Activated B cell treated with CpG ODN at 0.5 μM for 24 hours (primary cell): ENCODE measurements at regions not wholly inside any gene's neighbourhood (a gene's known extent, or its start where the extent isn't known, plus 50 kb on each side); places are given as distances from the start of the nearest gene placed in this dataset.
"Not testable (repeated sequence)": the region's sequence is repeated elsewhere in the genome, so short reads cannot be mapped to it uniquely, and the experiment has no call there.

Experiments used
- ATAC-seq: fragments of 200-7000 bp; cut with Tn5 transposase; one replicate; pipeline ENCODE4 v1.10.0; 2021; ENCODE audit warnings: low read depth, mild to moderate bottlenecking, moderate library complexity
- CTCF ChIA-PET: fragments of 350-600 bp; sonication (Branson Sonifier 250); formaldehyde crosslinking; loops from one replicate; lab custom pipeline; 2021; ENCODE audit warnings: antibody characterized with exemption; lab: Charles Lee
- POLR2A ChIA-PET: fragments of 350-600 bp; sonication (Branson Sonifier 250); formaldehyde crosslinking; loops from one replicate; lab custom pipeline; 2021; ENCODE audit warnings: antibody characterized with exemption; lab: Charles Lee
- DNase-seq: peaks from one replicate; pipeline ENCODE4 v3.0.0; 2022
- H3K27ac Mint-ChIP-seq: one replicate; pipeline ENCODE4 v1.8.0; 2020; ENCODE audit warnings: mixed read lengths
- H3K27me3 Mint-ChIP-seq: one replicate; pipeline ENCODE4 v1.8.0; 2021; ENCODE audit warnings: mixed read lengths
- H3K36me3 Mint-ChIP-seq: one replicate; pipeline ENCODE4 v1.8.0; 2021; ENCODE audit warnings: low read depth, mixed read lengths
- H3K4me1 Mint-ChIP-seq: one replicate; pipeline ENCODE4 v1.8.0; 2021; ENCODE audit warnings: mixed read lengths
- H3K4me3 Mint-ChIP-seq: one replicate; pipeline ENCODE4 v1.8.0; 2020; ENCODE audit warnings: mild to moderate bottlenecking, mixed read lengths
- H3K9me3 Mint-ChIP-seq: one replicate; pipeline ENCODE4 v1.8.0; 2020; ENCODE audit warnings: mixed read lengths
- intact Hi-C: fragments of 100-400 bp; cut with micrococcal nuclease; formaldehyde crosslinking; loops from one replicate; pipeline ENCODE4 v1.15.1; 2024
- TF ChIP-seq, protein P1 (sequence below): fragments of 200-600 bp; IDR thresholded peaks from one replicate; pipeline ENCODE4 v1.8.0; 2022; ENCODE audit warnings: antibody characterized with exemption, mild to moderate bottlenecking

GRCh38 chr2:13696601-13697000, 935.9 kb upstream of the LRATD1 start:
- POLR2A ChIA-PET: no interaction called here
- ATAC-seq (no peak), DNase-seq (no peak)
- H3K36me3 Mint-ChIP-seq: no peaks in the 10 kb centered on the region
- no peak overlapping the region for H3K4me3 Mint-ChIP-seq
- H3K27me3 Mint-ChIP-seq: no peaks in the 10 kb centered on the region
- no peak overlapping the region for H3K27ac Mint-ChIP-seq
- no peaks in the 10 kb centered on the region for H3K4me1 Mint-ChIP-seq
- TF ChIP-seq, protein P1, sequence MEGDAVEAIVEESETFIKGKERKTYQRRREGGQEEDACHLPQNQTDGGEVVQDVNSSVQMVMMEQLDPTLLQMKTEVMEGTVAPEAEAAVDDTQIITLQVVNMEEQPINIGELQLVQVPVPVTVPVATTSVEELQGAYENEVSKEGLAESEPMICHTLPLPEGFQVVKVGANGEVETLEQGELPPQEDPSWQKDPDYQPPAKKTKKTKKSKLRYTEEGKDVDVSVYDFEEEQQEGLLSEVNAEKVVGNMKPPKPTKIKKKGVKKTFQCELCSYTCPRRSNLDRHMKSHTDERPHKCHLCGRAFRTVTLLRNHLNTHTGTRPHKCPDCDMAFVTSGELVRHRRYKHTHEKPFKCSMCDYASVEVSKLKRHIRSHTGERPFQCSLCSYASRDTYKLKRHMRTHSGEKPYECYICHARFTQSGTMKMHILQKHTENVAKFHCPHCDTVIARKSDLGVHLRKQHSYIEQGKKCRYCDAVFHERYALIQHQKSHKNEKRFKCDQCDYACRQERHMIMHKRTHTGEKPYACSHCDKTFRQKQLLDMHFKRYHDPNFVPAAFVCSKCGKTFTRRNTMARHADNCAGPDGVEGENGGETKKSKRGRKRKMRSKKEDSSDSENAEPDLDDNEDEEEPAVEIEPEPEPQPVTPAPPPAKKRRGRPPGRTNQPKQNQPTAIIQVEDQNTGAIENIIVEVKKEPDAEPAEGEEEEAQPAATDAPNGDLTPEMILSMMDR: no peak
- H3K9me3 Mint-ChIP-seq: peaks cover 4% of the 10 kb centered on the region
- intact Hi-C loops: no loop called here
- CTCF ChIA-PET: no interaction called here

DNA sequence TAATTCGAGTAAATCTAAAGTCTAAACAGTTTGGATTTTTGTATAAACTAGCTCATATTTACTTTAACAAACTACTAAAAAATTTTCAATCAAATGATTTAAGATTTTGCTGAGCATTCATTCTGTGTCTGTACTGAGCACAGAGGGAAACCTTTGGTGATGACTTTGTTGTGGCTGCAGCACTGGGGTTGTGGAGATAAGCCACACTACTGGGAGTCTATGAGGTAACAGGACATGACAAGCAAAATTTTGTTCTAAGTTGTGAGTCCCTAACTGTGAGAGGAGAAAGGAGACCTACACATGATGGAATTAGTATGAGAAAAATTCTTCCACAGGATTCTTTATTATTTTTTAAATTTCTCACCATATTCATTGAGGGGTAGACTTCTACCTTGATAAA, 933.7 kb upstream of the LRATD1 start:
- H3K27me3 Mint-ChIP-seq: no peaks in the 10 kb centered on the region
- H3K9me3 Mint-ChIP-seq: peaks cover 3% of the 10 kb centered on the region
- DNase-seq (no peak), ATAC-seq (no peak)
- no peaks in the 10 kb centered on the region for H3K36me3 Mint-ChIP-seq
- ChIA-PET POLR2A (no interaction called here), CTCF (no interaction called here)
- H3K4me3 Mint-ChIP-seq: no peak overlapping the region
- intact Hi-C loops: no loop called here
- H3K4me1 Mint-ChIP-seq: no peaks in the 10 kb centered on the region
- H3K27ac Mint-ChIP-seq: no peak overlapping the region
- TF ChIP-seq, protein P1: no peak

DNA sequence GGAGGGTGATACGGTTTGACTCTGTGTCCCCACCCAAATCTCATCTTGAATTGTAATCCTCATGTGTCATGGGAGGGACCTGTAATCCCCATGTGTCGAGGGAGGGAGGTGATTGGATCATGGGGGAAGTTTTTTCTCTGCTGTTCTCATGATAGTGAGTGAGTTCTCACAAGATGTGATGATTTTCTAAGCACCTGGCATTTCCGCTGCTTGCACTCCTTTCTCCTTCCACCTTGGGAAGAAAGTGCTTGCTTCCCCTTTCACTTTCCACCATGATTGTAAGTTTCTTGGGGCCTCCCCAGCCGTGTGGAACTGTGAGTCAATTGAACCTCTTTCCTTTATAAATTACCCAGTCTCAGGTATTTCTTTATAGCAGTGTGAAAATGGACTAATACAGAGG, 932.6 kb upstream of the LRATD1 start:
- H3K27me3 Mint-ChIP-seq, H3K36me3 Mint-ChIP-seq, intact Hi-C loops, ATAC-seq, H3K9me3 Mint-ChIP-seq, H3K4me3 Mint-ChIP-seq, POLR2A ChIA-PET, H3K4me1 Mint-ChIP-seq, H3K27ac Mint-ChIP-seq, CTCF ChIA-PET, DNase-seq: not testable (repeated sequence)

- DNase-seq (no peak), ATAC-seq (no peak)
- Mint-ChIP-seq H3K4me1 (no peaks in the 10 kb centered on the region), H3K4me3 (no peak overlapping the region), H3K9me3 (no peaks in the 10 kb centered on the region), H3K36me3 (no peaks in the 10 kb centered on the region), H3K27ac (no peak overlapping the region), H3K27me3 (no peaks in the 10 kb centered on the region)
- ChIA-PET CTCF (no interaction called here), POLR2A (no interaction called here)
- TF ChIP-seq, protein P1: no peak
- intact Hi-C loops: no loop called here
These were observed 921.4 kb upstream of the LRATD1 start for GRCh38 chr2:13711154-13711553.

GRCh38 chr2:13714466-13714865, 918.1 kb upstream of the LRATD1 start:
- ATAC-seq: no peak
- Mint-ChIP-seq H3K36me3 (no peaks in the 10 kb centered on the region), H3K4me1 (no peaks in the 10 kb centered on the region), H3K27me3 (no peaks in the 10 kb centered on the region), H3K9me3 (no peaks in the 10 kb centered on the region), H3K4me3 (no peak overlapping the region), H3K27ac (no peak overlapping the region)
- intact Hi-C loops: no loop called here
- ChIA-PET POLR2A (no interaction called here), CTCF (no interaction called here)
- DNase-seq: no peak
- TF ChIP-seq, protein P1: no peak

DNA sequence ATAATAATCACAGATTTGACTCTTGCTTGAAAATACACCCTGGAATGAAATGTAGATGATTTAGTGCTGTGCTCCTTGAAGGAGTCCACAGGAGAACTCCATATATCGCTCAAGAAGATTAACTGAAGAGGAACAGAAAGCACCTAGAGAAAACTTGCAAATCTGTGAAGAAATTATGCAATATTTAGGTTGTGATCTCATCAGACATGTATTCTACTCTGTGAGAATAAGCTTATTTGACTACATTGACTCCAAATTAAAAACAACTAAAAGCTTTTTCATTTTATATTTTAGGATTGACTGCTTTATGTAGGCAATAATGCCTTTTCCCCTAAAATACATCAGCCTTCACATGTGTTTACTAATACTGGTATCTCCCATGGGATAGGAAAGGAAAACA, 906.6 kb upstream of the LRATD1 start:
- DNase-seq (no peak), ATAC-seq (no peak)
- ChIA-PET CTCF (no interaction called here), POLR2A (no interaction called here)
- H3K27me3 Mint-ChIP-seq: no peaks in the 10 kb centered on the region
- TF ChIP-seq, protein P1: no peak
- intact Hi-C loops: no loop called here
- no peaks in the 10 kb centered on the region for H3K36me3 Mint-ChIP-seq
- H3K9me3 Mint-ChIP-seq: peaks cover 7% of the 10 kb centered on the region
- no peaks in the 10 kb centered on the region for H3K4me1 Mint-ChIP-seq
- no peak overlapping the region for H3K27ac Mint-ChIP-seq
- no peak overlapping the region for H3K4me3 Mint-ChIP-seq
